Epidermal melanocyte (primary cell): ENCODE measurements at regions not wholly inside any gene's neighbourhood (a gene's known extent, or its start where the extent isn't known, plus 50 kb on each side); places are given as distances from the start of the nearest gene placed in this dataset.
"Not testable (repeated sequence)": the region's sequence is repeated elsewhere in the genome, so short reads cannot be mapped to it uniquely, and the experiment has no call there.

ENCODE experiments used
- DNase-seq: peaks from one replicate; pipeline ENCODE4 v3.0.0; 2011; ENCODE audit warnings: low spot score; ENCODE audit not compliant: insufficient read length

DNA sequence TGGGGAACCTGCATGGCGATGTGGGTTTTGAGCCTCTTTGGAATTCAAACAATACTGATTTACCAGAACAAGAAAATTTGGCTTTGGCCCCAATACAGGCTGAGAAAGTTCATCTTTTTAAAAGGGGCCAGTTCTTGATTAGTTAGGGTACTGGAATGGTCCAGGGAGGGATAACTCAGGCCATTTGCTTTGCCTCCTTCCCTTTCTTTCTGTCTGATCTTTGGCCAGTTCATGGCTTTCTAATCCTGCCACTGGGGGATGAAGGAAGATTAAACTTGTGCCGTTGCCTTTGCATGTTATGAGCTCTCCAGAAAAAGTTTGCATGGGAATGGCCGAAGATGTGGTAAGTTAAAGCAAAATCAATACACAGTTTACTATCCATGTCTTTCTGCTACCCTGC lies 78.4 kb downstream of the ADAMTS15 start:
- no peak for DNase-seq

DNA sequence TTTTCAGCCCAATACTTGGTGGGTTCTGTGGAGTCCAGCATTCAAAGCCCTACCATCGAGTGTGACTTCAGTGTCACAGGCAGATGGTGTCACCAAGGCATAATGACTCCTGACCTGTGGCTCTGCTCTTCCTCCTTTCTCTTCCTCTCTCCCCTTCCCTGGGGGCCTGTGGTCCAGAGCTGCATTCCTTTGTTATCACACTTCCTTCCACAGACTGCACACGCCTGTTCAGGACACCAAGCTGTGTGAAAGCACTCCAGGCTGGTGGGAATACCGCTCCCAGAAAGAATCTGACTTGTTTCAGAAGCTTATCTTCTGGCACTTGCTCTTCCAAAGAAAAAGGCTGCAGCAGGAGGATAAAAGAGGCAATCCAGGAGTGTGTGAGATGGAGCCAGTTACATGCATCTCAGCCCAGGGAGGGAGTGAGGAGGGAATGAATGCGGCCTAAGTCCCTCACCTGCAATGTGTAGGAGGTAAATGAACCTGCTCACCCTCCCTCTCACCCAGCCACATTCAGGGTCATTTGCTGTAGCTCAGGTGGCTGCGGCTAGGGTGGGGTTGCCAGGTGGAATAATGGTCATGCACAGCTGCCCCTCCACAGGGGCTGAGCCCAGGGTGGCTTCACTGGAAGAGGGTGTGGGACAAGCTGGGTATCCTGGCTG lies 79.3 kb downstream of the ADAMTS15 start:
- DNase-seq: no peak

- no peak for DNase-seq
Measured at GRCh38 chr11:130528298-130529261, 80.1 kb downstream of the ADAMTS15 start.

GRCh38 chr11:130529366-130529765 lies 80.9 kb downstream of the ADAMTS15 start:
- no peak for DNase-seq

- DNase-seq: no peak
Measured at GRCh38 chr11:130531061-130531460, 82.6 kb downstream of the ADAMTS15 start.

- DNase-seq: no peak
Measured at GRCh38 chr11:130533113-130533798, 84.8 kb downstream of the ADAMTS15 start.

DNA sequence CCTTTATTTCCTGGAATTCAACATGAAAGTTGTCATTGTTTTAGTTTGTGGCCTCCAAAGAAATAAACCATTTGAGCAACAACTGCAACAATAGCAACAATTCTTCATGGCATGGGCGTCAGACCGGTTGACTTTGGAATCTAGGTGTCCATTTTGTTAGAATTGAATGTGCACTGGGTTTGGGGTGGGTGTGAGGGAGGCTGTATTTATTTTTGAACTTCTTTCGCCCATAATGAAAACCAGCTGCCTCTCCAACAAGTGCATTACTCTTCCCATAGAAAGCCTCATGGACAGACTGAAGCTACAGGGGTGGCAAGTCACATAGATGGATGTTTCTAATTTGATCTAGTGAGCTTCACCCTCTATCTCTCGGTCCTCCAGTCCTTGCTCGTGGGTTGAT lies 85.4 kb downstream of the ADAMTS15 start:
- no peak for DNase-seq

DNA sequence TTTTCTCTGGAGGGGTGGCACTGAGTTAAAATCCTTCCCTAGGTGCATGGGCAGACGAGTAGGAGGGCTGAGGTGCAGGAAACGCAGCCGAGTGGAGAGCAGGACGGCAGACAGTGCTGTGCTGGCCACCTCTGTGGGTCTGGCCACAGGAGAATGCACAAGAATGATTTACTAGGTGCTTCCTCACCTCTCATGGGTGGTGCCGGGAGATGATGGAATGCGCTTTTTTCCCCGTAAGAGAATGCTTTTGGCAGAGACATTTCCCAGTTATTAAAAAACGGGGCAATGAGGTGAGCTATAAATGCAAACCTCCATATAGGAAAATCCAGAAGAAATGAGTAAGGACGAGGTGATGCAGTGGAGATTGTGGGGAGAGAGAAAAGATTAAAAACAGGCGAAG lies 86.1 kb downstream of the ADAMTS15 start:
- DNase-seq: no peak

DNA sequence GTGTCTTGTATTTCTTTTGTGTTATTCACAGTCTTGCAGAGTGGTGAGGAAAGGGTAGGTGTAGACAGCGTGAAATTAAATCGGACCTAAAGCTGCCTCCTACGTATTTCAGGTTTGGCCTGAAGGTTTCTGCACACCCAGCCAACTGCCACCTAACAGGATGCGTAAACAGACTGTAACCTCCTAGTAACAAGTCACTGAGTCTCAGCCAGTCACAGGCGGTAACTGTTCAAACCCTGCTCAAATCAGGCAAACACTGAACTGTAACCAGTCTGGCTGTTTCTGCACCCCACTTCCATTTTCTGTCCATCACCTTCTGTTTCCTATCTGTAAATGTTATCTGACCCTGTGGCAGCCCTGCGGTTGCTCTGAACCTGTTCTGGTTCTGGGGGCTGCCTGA lies 87.1 kb downstream of the ADAMTS15 start:
- DNase-seq: no peak

GRCh38 chr11:130536106-130537040 lies 87.9 kb downstream of the ADAMTS15 start:
- DNase-seq: no peak

DNA sequence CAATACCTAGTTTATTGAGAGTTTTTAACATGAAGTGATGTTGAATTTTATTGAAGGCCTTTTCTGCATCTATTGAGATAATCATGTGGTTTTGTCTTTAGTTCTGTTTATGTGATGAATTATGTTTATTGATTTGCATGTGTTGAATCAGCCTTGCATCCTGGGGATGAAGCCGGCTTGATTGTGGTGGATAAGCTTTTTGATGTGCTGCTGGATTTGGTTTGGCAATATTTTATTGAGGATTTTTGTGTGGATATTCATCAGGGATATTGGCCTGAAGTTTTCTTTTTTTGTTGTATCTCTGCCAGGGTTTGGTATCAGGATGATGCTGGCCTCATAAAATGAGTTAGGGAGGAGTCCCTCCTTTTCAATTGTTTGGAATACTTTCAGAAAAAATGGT lies 91.2 kb downstream of the ADAMTS15 start:
- not testable (repeated sequence) for DNase-seq

DNA sequence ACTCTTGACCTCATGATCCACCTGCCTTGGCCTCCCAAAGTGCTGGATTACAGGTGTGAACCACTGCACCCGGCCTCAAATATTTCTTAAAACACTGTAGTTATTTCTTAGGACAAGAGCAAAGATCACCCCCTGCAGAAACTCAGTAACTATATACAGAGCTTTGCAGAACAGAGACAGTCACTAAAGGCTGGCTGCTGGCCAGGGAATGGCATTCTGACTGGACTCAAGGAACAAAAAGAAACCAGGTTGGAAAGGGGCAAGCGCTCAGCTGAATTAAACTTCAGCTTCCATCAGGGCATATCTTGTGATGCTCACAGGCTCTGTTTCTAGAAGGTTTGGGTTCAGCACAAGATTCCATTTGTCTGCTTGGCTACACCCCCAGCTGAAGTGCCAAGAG lies 95.8 kb downstream of the ADAMTS15 start:
- DNase-seq: no peak

DNA sequence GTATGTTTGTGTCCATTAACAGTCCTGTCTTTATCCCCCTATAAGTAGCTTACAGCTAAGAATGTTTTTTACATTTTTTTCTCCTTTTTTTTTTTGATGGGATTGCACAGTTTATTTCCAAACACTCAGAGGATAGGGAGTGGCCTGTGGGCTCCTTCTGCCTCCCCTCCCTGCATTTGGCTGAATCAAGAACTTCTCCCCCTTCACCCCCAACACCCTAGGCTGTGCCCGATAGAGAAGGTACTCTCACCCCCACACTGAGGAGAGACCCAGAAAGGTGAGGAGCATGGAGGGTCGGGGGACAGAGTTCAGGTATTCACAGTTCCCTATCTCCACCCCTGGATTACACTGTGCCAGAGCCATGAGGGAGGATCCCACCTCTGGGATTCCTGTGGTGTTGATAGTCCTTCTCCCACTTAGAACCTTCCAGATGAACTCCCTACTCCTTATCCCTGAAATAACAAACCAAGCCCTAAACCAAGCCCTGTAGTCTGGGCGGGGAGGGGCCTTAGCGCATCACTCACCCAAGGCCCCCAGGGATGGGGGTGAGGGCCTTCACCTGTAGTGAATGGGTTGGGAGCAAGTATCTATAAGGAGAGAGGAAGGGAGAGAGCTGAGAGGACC lies 97.1 kb downstream of the ADAMTS15 start:
- no peak for DNase-seq

GRCh38 chr11:130546438-130546837 lies 98.0 kb downstream of the ADAMTS15 start:
- DNase-seq: no peak

DNA sequence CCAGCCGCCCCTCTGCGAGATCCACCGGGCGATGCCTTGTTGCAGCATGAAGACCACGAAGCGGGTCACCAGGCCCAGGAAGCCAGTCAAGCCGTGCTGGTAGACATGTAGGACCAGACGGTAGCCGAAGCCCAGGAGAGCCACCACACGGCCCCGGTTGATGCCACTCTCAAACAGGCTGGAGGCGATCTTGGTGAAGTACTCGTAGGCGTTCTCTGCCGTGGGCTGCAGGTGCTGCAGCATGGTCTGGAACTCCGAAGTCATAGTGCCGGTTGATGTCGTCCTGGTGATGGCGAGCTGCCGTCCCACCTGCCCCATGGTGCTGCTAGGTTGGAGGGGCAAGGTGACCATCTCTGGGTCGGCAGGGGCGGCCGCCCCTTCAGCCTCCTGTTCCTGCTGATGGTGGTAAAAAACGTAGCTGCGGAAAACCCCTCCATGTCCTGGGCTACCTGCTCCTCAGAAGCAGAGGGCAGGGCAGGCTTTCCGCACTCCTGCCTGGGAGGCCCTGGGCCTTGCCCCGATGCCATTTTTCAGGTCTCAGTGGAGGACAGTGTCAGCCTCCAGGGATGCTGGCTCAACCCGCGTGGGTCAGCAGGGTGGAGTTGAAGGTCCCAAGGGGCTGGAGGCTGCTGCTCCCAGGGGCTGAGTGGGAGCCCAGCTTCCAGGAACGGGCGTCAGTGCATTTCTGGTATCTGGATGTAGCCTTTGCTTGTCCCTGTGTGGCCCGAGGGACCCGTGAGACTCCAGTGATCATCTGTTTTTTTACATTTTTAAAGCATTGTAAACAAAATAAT lies 98.7 kb downstream of the ADAMTS15 start:
- no peak for DNase-seq

GRCh38 chr11:130547761-130548490 lies 99.5 kb downstream of the ADAMTS15 start:
- no peak for DNase-seq

DNA sequence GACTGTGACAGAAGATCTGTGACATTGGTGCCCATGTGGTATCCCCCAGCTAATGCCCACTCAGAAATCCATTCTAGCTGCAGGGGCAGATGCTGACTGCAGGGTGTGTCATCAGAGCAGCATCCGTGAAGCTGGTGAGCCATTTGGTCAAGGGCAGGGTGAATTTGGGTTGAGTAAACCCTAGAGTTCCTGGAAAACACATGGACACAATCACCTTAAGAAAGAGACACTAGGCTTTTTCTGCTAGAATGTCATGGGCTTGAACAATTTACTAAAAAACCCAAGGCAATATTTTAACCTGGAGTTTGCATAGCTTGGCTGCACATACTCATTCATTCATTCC lies 100.0 kb downstream of the ADAMTS15 start:
- DNase-seq: no peak

- no peak for DNase-seq
Measured at GRCh38 chr11:130549393-130549999, 101.1 kb downstream of the ADAMTS15 start.

DNA sequence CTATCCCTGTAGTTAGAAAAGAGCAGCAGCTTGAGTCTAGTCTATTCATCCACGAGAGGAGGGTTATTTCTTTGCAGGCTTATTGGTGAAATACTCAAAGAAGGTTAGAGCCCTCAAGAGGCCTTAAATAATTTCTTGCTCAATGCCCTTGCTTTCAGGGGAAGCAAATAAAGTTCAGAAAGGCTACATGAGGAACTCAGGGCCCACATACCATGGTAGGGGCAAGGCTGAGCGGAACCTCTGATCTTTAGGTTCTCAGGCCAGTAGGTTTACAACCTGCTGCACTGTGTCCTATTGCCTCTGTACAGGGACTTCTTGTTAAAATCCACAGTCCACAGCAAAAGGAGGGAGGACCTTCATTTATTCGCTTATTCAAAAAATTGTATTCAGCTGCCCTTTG lies 101.7 kb downstream of the ADAMTS15 start:
- no peak for DNase-seq
